ENCODE measurements at regions not wholly inside any gene's neighbourhood (a gene's known extent, or its start where the extent isn't known, plus 50 kb on each side); places are given as distances from the start of the nearest gene placed in this dataset.

- Mint-ChIP-seq H3K4me3 (no peak overlapping the region), H3K9me3 (peaks cover 8% of the 10 kb centered on the region), H3K27ac (no peak overlapping the region), H3K4me1 (ENCODE audit: low read depth) (no peaks in the 10 kb centered on the region), H3K36me3 (ENCODE audit: low read depth) (no peaks in the 10 kb centered on the region), H3K27me3 (peaks cover 12% of the 10 kb centered on the region)
These were observed 292.5 kb downstream of the PHKB start for GRCh38 chr16:47753659-47754058.

All from stimulated activated naive CD8-positive, alpha-beta T cell treated with anti-CD3 and anti-CD28 coated beads, Interleukin-15, Interleukin-2, amounts not matched to agents 100 ng/mL and 50 ng/mL, for 24 hours (primary cell).